ENCODE measurements at regions not wholly inside any gene's neighbourhood (a gene's known extent, or its start where the extent isn't known, plus 50 kb on each side); places are given as distances from the start of the nearest gene placed in this dataset.

- no peak for DNase-seq (ENCODE audit: low read depth, low spot score)
- no peaks in the 10 kb centered on the region for H4K20me1 ChIP-seq (replicated peaks; ENCODE audit: control insufficient read depth, extremely low read depth, insufficient read depth, low read length)
- H3K79me2 ChIP-seq (ENCODE audit: control insufficient read depth, insufficient read depth, low read length) = no peaks in the 10 kb centered on the region
- no peak overlapping the region for H3K27ac ChIP-seq (ENCODE audit: insufficient read depth, low read depth, low read length)
- no peaks in the 10 kb centered on the region for H3K9me3 ChIP-seq (replicated peaks; ENCODE audit: control insufficient read depth, insufficient read depth, low read length)
- dilution Hi-C loops (cut with MboI; ENCODE audit: extremely low pct_ligation_motif_present, low sequenced_read_pairs) = no loop called here
- TF ChIP-seq GATA2 (IDR thresholded peaks at IDR 0.05; ENCODE audit: insufficient read depth, insufficient read length, low read depth, low read length) (no peak), MYC (IDR thresholded peaks at IDR 0.05; ENCODE audit: low read depth, low read length) (no peak), CTCF (IDR thresholded peaks at IDR 0.05; ENCODE audit: extremely low read depth in 1 of 2, insufficient read depth in 1 of 2, low read depth in 1 of 2, low read length in 2 of 2) (no peak), POLR2AphosphoS5 (IDR thresholded peaks at IDR 0.05; ENCODE audit: insufficient read depth, low read depth, low read length) (no peak), EZH2 (IDR thresholded peaks at IDR 0.05; ENCODE audit: borderline replicate concordance, low read depth, low read length, severe bottlenecking) (no peak), JUN (IDR thresholded peaks at IDR 0.05; ENCODE audit: borderline replicate concordance, insufficient read depth, insufficient read length, low read depth) (no peak), POLR2A (IDR thresholded peaks at IDR 0.05; ENCODE audit: low read depth, low read length) (no peak), FOS (IDR thresholded peaks at IDR 0.05; ENCODE audit: borderline replicate concordance, insufficient read depth, low read length) (no peak)
- TF ChIP-seq, protein P1, sequence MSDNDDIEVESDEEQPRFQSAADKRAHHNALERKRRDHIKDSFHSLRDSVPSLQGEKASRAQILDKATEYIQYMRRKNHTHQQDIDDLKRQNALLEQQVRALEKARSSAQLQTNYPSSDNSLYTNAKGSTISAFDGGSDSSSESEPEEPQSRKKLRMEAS (IDR thresholded peaks at IDR 0.05; ENCODE audit: insufficient read depth, insufficient read length) = no peak
- H3K27me3 ChIP-seq (ENCODE audit: control insufficient read depth in 2 of 2, insufficient read depth in 2 of 2, low read length in 2 of 2) = no peaks in the 10 kb centered on the region
- H3K4me1 ChIP-seq (ENCODE audit: control insufficient read depth, extremely low read depth, insufficient read depth, low read length) = no peaks in the 10 kb centered on the region
- H2AFZ ChIP-seq (ENCODE audit: low read depth, low read length) = no peak overlapping the region
- no peak overlapping the region for H3K9ac ChIP-seq (replicated peaks; ENCODE audit: extremely low read depth, insufficient read depth, low read length)
- no peak overlapping the region for H3K4me3 ChIP-seq (replicated peaks in 1 of 3; ENCODE audit: insufficient read depth in 1 of 3, low read depth in 1 of 3, low read length in 3 of 3)
- no peaks in the 10 kb centered on the region for H3K9me1 ChIP-seq (replicated peaks; ENCODE audit: control insufficient read depth, extremely low read depth, insufficient read depth, low read length)
- ChIA-PET POLR2A (no interaction called here), CTCF (no interaction called here)
- no peak for FAIRE-seq
- no peak overlapping the region for H3K4me2 ChIP-seq (ENCODE audit: insufficient read depth, low read length)
- no TSS peak for BruUV-seq (replicated peaks)
- intact Hi-C loops (cut with micrococcal nuclease) = no loop called here
- H3K36me3 ChIP-seq (ENCODE audit: control insufficient read depth in 2 of 2, extremely low read depth in 1 of 2, insufficient read depth in 2 of 2, low read length in 2 of 2) = no peaks in the 10 kb centered on the region
Observed at GRCh38 chrX:98357146-98357545, 1473.4 kb downstream of the RPA4 start.
